ENCODE measurements at regions not wholly inside any gene's neighbourhood (a gene's known extent, or its start where the extent isn't known, plus 50 kb on each side); places are given as distances from the start of the nearest gene placed in this dataset.

DNA sequence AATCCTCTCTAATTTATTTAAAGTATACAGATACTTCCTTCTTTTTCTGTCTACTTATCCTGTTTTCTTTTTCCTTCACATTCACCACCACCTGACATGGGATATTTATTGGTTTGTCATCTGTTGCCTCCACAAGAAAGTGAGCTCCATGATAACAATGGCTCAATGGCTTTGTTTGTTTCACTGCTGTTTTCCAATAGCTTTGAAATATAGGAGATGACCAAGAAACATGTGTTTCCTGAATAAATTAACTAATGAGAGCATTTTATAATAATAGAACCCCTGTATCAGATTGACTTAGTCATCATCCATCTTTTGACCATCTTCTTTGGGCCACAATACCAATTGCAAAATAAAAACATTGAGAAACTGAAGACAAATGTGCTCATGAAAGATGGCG is 180.2 kb upstream of the GAS1 start:
- Mint-ChIP-seq H3K4me1 (no peaks in the 10 kb centered on the region), H3K36me3 (ENCODE audit: low read depth) (peaks cover 3% of the 10 kb centered on the region; the same call in 1 of the 3 replicates), H3K9me3 (peaks cover 18% of the 10 kb centered on the region; the same call in 2 of the 3 replicates), H3K4me3 (no peak overlapping the region), H3K27ac (no peak overlapping the region), H3K27me3 (ENCODE audit: insufficient read depth, low read depth, poor library complexity) (peaks cover 2% of the 10 kb centered on the region)
- Histone ChIP-seq H3F3A (replicated peaks; ENCODE audit: low read depth) (no peaks in the 10 kb centered on the region), H2AFZ (no peak overlapping the region), H3K9me2 (ENCODE audit: insufficient read depth) (no peaks in the 10 kb centered on the region), H3K79me2 (replicated peaks; ENCODE audit: insufficient read depth) (no peaks in the 10 kb centered on the region), H3K4me1 (ENCODE audit: insufficient read depth) (no peaks in the 10 kb centered on the region), H4K20me1 (replicated peaks; ENCODE audit: insufficient read depth) (no peaks in the 10 kb centered on the region), H3K36me3 (ENCODE audit: insufficient read depth) (no peaks in the 10 kb centered on the region), H3K4me2 (no peak overlapping the region), H3K27me3 (ENCODE audit: insufficient read depth) (no peaks in the 10 kb centered on the region), H3K27ac (ENCODE audit: low read depth) (no peak overlapping the region), H3K4me3 (no peak overlapping the region)
- DNase-seq (ENCODE audit: low spot score) (no peak), ATAC-seq (no peak)
- TF ChIP-seq CREB1 (CRISPR knock-in tag; IDR thresholded peaks at IDR 0.05; ENCODE audit: low read depth) = no peak
- TF ChIP-seq, protein P1, sequence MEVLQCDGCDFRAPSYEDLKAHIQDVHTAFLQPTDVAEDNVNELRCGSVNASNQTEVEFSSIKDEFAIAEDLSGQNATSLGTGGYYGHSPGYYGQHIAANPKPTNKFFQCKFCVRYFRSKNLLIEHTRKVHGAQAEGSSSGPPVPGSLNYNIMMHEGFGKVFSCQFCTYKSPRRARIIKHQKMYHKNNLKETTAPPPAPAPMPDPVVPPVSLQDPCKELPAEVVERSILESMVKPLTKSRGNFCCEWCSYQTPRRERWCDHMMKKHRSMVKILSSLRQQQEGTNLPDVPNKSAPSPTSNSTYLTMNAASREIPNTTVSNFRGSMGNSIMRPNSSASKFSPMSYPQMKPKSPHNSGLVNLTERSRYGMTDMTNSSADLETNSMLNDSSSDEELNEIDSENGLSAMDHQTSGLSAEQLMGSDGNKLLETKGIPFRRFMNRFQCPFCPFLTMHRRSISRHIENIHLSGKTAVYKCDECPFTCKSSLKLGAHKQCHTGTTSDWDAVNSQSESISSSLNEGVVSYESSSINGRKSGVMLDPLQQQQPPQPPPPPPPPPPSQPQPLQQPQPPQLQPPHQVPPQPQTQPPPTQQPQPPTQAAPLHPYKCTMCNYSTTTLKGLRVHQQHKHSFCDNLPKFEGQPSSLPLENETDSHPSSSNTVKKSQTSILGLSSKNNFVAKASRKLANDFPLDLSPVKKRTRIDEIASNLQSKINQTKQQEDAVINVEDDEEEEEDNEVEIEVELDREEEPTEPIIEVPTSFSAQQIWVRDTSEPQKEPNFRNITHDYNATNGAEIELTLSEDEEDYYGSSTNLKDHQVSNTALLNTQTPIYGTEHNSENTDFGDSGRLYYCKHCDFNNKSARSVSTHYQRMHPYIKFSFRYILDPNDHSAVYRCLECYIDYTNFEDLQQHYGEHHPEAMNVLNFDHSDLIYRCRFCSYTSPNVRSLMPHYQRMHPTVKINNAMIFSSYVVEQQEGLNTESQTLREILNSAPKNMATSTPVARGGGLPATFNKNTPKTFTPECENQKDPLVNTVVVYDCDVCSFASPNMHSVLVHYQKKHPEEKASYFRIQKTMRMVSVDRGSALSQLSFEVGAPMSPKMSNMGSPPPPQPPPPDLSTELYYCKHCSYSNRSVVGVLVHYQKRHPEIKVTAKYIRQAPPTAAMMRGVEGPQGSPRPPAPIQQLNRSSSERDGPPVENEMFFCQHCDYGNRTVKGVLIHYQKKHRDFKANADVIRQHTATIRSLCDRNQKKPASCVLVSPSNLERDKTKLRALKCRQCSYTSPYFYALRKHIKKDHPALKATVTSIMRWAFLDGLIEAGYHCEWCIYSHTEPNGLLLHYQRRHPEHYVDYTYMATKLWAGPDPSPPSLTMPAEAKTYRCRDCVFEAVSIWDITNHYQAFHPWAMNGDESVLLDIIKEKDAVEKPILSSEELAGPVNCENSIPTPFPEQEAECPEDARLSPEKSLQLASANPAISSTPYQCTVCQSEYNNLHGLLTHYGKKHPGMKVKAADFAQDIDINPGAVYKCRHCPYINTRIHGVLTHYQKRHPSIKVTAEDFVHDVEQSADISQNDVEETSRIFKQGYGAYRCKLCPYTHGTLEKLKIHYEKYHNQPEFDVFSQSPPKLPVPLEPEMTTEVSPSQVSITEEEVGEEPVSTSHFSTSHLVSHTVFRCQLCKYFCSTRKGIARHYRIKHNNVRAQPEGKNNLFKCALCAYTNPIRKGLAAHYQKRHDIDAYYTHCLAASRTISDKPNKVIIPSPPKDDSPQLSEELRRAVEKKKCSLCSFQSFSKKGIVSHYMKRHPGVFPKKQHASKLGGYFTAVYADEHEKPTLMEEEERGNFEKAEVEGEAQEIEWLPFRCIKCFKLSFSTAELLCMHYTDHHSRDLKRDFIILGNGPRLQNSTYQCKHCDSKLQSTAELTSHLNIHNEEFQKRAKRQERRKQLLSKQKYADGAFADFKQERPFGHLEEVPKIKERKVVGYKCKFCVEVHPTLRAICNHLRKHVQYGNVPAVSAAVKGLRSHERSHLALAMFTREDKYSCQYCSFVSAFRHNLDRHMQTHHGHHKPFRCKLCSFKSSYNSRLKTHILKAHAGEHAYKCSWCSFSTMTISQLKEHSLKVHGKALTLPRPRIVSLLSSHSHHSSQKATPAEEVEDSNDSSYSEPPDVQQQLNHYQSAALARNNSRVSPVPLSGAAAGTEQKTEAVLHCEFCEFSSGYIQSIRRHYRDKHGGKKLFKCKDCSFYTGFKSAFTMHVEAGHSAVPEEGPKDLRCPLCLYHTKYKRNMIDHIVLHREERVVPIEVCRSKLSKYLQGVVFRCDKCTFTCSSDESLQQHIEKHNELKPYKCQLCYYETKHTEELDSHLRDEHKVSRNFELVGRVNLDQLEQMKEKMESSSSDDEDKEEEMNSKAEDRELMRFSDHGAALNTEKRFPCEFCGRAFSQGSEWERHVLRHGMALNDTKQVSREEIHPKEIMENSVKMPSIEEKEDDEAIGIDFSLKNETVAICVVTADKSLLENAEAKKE (CRISPR knock-in tag; IDR thresholded peaks at IDR 0.05) = no peak
- no peak for TF ChIP-seq ZNF114 (CRISPR knock-in tag; IDR thresholded peaks at IDR 0.05)
- no peak for TF ChIP-seq EZH2phosphoT487 (IDR thresholded peaks at IDR 0.05; ENCODE audit: unreplicated experiment)
- no peak for TF ChIP-seq ZNF331 (CRISPR knock-in tag; IDR thresholded peaks at IDR 0.05; ENCODE audit: low read depth)
- TF ChIP-seq, protein P2, sequence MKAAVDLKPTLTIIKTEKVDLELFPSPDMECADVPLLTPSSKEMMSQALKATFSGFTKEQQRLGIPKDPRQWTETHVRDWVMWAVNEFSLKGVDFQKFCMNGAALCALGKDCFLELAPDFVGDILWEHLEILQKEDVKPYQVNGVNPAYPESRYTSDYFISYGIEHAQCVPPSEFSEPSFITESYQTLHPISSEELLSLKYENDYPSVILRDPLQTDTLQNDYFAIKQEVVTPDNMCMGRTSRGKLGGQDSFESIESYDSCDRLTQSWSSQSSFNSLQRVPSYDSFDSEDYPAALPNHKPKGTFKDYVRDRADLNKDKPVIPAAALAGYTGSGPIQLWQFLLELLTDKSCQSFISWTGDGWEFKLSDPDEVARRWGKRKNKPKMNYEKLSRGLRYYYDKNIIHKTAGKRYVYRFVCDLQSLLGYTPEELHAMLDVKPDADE (IDR thresholded peaks at IDR 0.05) = no peak
- TF ChIP-seq NANOG (IDR thresholded peaks at IDR 0.05; ENCODE audit: borderline replicate concordance) = no peak
- no peak for TF ChIP-seq STAT1 (IDR thresholded peaks at IDR 0.05; ENCODE audit: unreplicated experiment)
- TF ChIP-seq, protein P3, sequence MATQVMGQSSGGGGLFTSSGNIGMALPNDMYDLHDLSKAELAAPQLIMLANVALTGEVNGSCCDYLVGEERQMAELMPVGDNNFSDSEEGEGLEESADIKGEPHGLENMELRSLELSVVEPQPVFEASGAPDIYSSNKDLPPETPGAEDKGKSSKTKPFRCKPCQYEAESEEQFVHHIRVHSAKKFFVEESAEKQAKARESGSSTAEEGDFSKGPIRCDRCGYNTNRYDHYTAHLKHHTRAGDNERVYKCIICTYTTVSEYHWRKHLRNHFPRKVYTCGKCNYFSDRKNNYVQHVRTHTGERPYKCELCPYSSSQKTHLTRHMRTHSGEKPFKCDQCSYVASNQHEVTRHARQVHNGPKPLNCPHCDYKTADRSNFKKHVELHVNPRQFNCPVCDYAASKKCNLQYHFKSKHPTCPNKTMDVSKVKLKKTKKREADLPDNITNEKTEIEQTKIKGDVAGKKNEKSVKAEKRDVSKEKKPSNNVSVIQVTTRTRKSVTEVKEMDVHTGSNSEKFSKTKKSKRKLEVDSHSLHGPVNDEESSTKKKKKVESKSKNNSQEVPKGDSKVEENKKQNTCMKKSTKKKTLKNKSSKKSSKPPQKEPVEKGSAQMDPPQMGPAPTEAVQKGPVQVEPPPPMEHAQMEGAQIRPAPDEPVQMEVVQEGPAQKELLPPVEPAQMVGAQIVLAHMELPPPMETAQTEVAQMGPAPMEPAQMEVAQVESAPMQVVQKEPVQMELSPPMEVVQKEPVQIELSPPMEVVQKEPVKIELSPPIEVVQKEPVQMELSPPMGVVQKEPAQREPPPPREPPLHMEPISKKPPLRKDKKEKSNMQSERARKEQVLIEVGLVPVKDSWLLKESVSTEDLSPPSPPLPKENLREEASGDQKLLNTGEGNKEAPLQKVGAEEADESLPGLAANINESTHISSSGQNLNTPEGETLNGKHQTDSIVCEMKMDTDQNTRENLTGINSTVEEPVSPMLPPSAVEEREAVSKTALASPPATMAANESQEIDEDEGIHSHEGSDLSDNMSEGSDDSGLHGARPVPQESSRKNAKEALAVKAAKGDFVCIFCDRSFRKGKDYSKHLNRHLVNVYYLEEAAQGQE (IDR thresholded peaks at IDR 0.05; ENCODE audit: unreplicated experiment) = no peak
- no peak for TF ChIP-seq EZH2 (IDR thresholded peaks at IDR 0.05; ENCODE audit: low read depth, unreplicated experiment)
- no peak for TF ChIP-seq JUNB (IDR thresholded peaks at IDR 0.05; ENCODE audit: unreplicated experiment)
- TF ChIP-seq POLR2AphosphoS5 (IDR thresholded peaks at IDR 0.05; ENCODE audit: low read depth) = no peak
- TF ChIP-seq, protein P4, sequence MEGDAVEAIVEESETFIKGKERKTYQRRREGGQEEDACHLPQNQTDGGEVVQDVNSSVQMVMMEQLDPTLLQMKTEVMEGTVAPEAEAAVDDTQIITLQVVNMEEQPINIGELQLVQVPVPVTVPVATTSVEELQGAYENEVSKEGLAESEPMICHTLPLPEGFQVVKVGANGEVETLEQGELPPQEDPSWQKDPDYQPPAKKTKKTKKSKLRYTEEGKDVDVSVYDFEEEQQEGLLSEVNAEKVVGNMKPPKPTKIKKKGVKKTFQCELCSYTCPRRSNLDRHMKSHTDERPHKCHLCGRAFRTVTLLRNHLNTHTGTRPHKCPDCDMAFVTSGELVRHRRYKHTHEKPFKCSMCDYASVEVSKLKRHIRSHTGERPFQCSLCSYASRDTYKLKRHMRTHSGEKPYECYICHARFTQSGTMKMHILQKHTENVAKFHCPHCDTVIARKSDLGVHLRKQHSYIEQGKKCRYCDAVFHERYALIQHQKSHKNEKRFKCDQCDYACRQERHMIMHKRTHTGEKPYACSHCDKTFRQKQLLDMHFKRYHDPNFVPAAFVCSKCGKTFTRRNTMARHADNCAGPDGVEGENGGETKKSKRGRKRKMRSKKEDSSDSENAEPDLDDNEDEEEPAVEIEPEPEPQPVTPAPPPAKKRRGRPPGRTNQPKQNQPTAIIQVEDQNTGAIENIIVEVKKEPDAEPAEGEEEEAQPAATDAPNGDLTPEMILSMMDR (conservative IDR thresholded peaks at IDR 0.05; ENCODE audit: low read depth in 2 of 2) = no peak
